OCI-LY7 (cell line): ENCODE measurements at regions not wholly inside any gene's neighbourhood (a gene's known extent, or its start where the extent isn't known, plus 50 kb on each side); places are given as distances from the start of the nearest gene placed in this dataset.
"Not testable (repeated sequence)": the region's sequence is repeated elsewhere in the genome, so short reads cannot be mapped to it uniquely, and the experiment has no call there.

Experiments
- BruUV-seq: library from RNA; stranded (reverse); fragments of 400-500 nt; replicated peaks from 2 replicates; lab custom pipeline; 2021; lab: Mats Ljungman, UMichigan
- CTCF ChIA-PET: fragments of 300-600 bp; sonication (Branson Sonifier 250); formaldehyde crosslinking; loops from one replicate; lab custom pipeline; 2022; ENCODE audit warnings: antibody characterized with exemption; ENCODE audit not compliant: unreplicated experiment; lab: Charles Lee
- POLR2A ChIA-PET: fragments of 300-600 bp; sonication (Branson Sonifier 250); formaldehyde crosslinking; loops from one replicate; lab custom pipeline; 2022; ENCODE audit warnings: antibody characterized with exemption; lab: Charles Lee
- DNase-seq: peaks from one replicate; pipeline ENCODE4 v3.0.0-alpha.2; 2015; ENCODE audit warnings: low spot score
- H2AFZ ChIP-seq: fragments of 200-600 bp; sonication (generic), shearing (Covaris generic); 2 replicates; pipeline ENCODE4 v1.6.1; 2014; ENCODE audit warnings: mild to moderate bottlenecking, antibody characterized with exemption, low read length, moderate library complexity
- H3K27ac ChIP-seq: fragments of 200-600 bp; sonication (generic); 2 replicates; pipeline ENCODE4 v1.5.1; 2014; ENCODE audit warnings: mixed run types, low read depth, mild to moderate bottlenecking, moderate library complexity, low read length, inconsistent platforms; ENCODE audit not compliant: poor library complexity, severe bottlenecking
- H3K36me3 ChIP-seq: fragments of 200-600 bp; sonication (generic); 2 replicates; pipeline ENCODE4 v1.6.1; 2014; ENCODE audit warnings: mild to moderate bottlenecking, antibody characterized with exemption, low read length, moderate library complexity, mixed read lengths; ENCODE audit not compliant: insufficient read depth
- H3K4me1 ChIP-seq: fragments of 200-600 bp; sonication (generic); 2 replicates; pipeline ENCODE4 v1.5.1; 2014; ENCODE audit warnings: mild to moderate bottlenecking, low read length; ENCODE audit not compliant: insufficient read depth, poor library complexity, severe bottlenecking
- H3K4me2 ChIP-seq: fragments of 200-600 bp; sonication (generic); 2 replicates; pipeline ENCODE4 v1.6.1; 2014; ENCODE audit warnings: mild to moderate bottlenecking, low read length
- H3K4me3 ChIP-seq: fragments of 200-600 bp; sonication (generic); 2 replicates; pipeline ENCODE4 v1.5.1; 2014; ENCODE audit warnings: mild to moderate bottlenecking, low read depth, low read length; ENCODE audit not compliant: poor library complexity, severe bottlenecking
- H3K79me2 ChIP-seq: fragments of 200-600 bp; sonication (generic); 2 replicates; pipeline ENCODE4 v1.6.1; 2016; ENCODE audit warnings: low read depth, mild to moderate bottlenecking, low read length, moderate library complexity, mixed read lengths; ENCODE audit not compliant: insufficient read depth
- H3K9me2 ChIP-seq: fragments of 200-600 bp; sonication (generic); 2 replicates; pipeline ENCODE4 v1.6.1; 2016; ENCODE audit warnings: mild to moderate bottlenecking, low read length, mixed read lengths; ENCODE audit not compliant: insufficient read depth
- H3K9me3 ChIP-seq: fragments of 200-600 bp; sonication (generic); 2 replicates; pipeline ENCODE4 v1.6.1; 2014; ENCODE audit warnings: mild to moderate bottlenecking, mixed run types, low read length, mixed read lengths
- H4K20me1 ChIP-seq: fragments of 200-600 bp; sonication (generic); 2 replicates; pipeline ENCODE4 v1.6.1; 2014; ENCODE audit warnings: mild to moderate bottlenecking, antibody characterized with exemption, low read length, moderate library complexity, mixed read lengths; ENCODE audit not compliant: insufficient read depth
- CTCF ChIP-seq: fragments of 200-600 bp; sonication (generic); conservative IDR thresholded peaks from 2 replicates; pipeline ENCODE4 v1.5.1; 2014; ENCODE audit warnings: mild to moderate bottlenecking, antibody characterized with exemption, low read length, moderate library complexity, mixed read lengths
- EZH2phosphoT487 ChIP-seq: fragments of 200-600 bp; sonication (generic); IDR thresholded peaks from 2 replicates; pipeline ENCODE4 v1.6.1; 2018; ENCODE audit warnings: low read depth, borderline replicate concordance, mild to moderate bottlenecking, mixed run types, antibody characterized with exemption, low read length, moderate library complexity, mixed read lengths
- intact Hi-C: fragments of 100-400 bp; cut with micrococcal nuclease; formaldehyde crosslinking; loops from one replicate; pipeline ENCODE4 v1.10.0; 2022; ENCODE audit not compliant: unreplicated experiment

- no peak overlapping the region for H2AFZ ChIP-seq
- H3K4me3 ChIP-seq = no peak overlapping the region
- intact Hi-C loops = no loop called here
- no peak for DNase-seq
- ChIA-PET POLR2A (interaction anchor here (0.7 to 1.5 kb wide), 3 partner anchors 8 to 1360 kb away, joined by 3 to 5 read pairs (median 3); no protein-coding TSS in a partner anchor), CTCF (interaction anchor here (1.3 kb wide), 1 partner anchor 8 kb away, joined by 3 read pairs; no protein-coding TSS in a partner anchor)
- no TSS peak for BruUV-seq
- H3K9me2 ChIP-seq = no peaks in the 10 kb centered on the region
- H3K27ac ChIP-seq = no peak overlapping the region
- H3K4me1 ChIP-seq = no peaks in the 10 kb centered on the region
- H3K36me3 ChIP-seq = no peaks in the 10 kb centered on the region
- H4K20me1 ChIP-seq = no peaks in the 10 kb centered on the region
- H3K79me2 ChIP-seq = no peaks in the 10 kb centered on the region
- TF ChIP-seq EZH2phosphoT487 (no peak), CTCF (no peak)
- no peaks in the 10 kb centered on the region for H3K9me3 ChIP-seq
- H3K4me2 ChIP-seq = no peak overlapping the region
These were observed 184.1 kb upstream of the CCDC54 start for GRCh38 chr3:107193116-107193515.

DNA sequence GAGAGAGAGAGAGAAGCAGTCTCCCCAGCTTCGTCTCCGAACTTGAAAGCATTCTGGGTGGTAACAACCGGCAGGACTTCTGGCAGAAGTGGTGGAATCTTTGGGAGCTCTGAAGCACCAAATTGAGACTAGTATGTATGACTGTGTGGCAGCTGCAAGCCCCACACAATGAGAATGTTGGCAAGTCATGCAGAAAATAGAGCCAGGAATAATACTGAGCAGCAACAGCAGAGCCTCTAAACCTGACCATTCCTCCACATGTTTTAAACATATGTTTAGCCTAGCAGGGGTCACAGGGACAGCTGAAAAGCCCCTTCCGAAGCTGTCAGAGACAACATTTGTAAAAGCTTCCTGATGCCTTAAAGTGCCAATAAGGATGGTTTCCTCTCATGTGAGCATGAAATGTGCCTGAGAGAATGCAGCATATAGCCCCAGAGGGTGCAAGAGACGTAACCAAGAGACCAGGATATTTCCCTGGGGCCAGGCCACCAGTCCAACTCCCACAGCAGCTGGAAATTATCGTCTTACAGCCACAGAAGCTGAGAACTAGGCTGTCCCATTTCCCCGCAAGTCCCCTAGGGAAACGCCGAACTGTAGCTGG is 178.6 kb upstream of the CCDC54 start:
- DNase-seq = no peak
- Histone ChIP-seq H3K9me3 (no peaks in the 10 kb centered on the region), H2AFZ (no peak overlapping the region), H3K4me1 (no peaks in the 10 kb centered on the region), H3K36me3 (no peaks in the 10 kb centered on the region), H3K79me2 (no peaks in the 10 kb centered on the region), H3K4me3 (no peak overlapping the region), H3K4me2 (no peak overlapping the region), H3K27ac (no peak overlapping the region), H4K20me1 (no peaks in the 10 kb centered on the region), H3K9me2 (no peaks in the 10 kb centered on the region)
- BruUV-seq = no TSS peak
- TF ChIP-seq CTCF = no peak
- no peak for TF ChIP-seq EZH2phosphoT487
- POLR2A ChIA-PET = interaction anchor here (0.5 to 0.6 kb wide), 3 partner anchors 12 to 74 kb away, joined by 3 to 4 read pairs (median 3); no protein-coding TSS in a partner anchor
- CTCF ChIA-PET = no interaction called here
- intact Hi-C loops = no loop called here

DNA sequence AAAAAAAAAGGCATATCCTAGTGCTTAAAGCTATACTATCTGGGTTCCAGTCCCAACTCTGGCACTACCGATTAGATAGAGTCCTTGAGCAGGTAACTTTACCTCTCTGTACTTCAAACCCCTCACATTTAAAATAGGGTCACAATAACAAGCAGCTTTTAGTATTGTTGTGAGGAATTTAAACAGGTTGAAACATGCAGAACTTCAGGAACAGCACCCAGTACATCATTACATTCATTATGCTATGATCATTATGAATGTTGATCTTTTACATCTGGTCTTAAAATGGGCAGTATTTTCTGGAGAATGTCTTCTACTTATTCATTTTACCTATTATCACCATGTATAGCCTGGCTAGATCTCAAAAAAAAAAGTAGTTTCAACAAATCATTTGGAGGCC is 176.1 kb upstream of the CCDC54 start:
- H3K4me2 ChIP-seq = no peak overlapping the region
- no peak overlapping the region for H3K27ac ChIP-seq
- ChIA-PET CTCF (no interaction called here), POLR2A (interaction anchor here (0.6 to 1.7 kb wide), 7 partner anchors 18 to 1418 kb away, joined by 3 to 6 read pairs (median 3); no protein-coding TSS in a partner anchor)
- H3K79me2 ChIP-seq = no peaks in the 10 kb centered on the region
- H3K4me3 ChIP-seq = no peak overlapping the region
- no peak for DNase-seq
- no peaks in the 10 kb centered on the region for H3K36me3 ChIP-seq
- H3K9me3 ChIP-seq = no peaks in the 10 kb centered on the region
- no peak for TF ChIP-seq EZH2phosphoT487
- TF ChIP-seq CTCF = no peak
- no peak overlapping the region for H2AFZ ChIP-seq
- no peaks in the 10 kb centered on the region for H3K4me1 ChIP-seq
- H4K20me1 ChIP-seq = no peaks in the 10 kb centered on the region
- H3K9me2 ChIP-seq = no peaks in the 10 kb centered on the region
- no TSS peak for BruUV-seq
- intact Hi-C loops = no loop called here

GRCh38 chr3:107202885-107203284 is 174.4 kb upstream of the CCDC54 start:
- H4K20me1 ChIP-seq, intact Hi-C loops, H3K9me2 ChIP-seq, H3K79me2 ChIP-seq, H3K4me1 ChIP-seq, H3K36me3 ChIP-seq, H3K4me3 ChIP-seq, H3K9me3 ChIP-seq, DNase-seq, H3K4me2 ChIP-seq, BruUV-seq, H2AFZ ChIP-seq, CTCF ChIA-PET, H3K27ac ChIP-seq: not testable (repeated sequence)
- POLR2A ChIA-PET = interaction anchor here (0.5 to 0.6 kb wide), 2 partner anchors 235 to 422 kb away, joined by 3 read pairs; no protein-coding TSS in a partner anchor
